B cell (primary cell): ENCODE measurements at regions not wholly inside any gene's neighbourhood (a gene's known extent, or its start where the extent isn't known, plus 50 kb on each side); places are given as distances from the start of the nearest gene placed in this dataset.

Experiments
- EZH2 ChIP-seq: IDR thresholded peaks from 2 replicates; pipeline ENCODE4 v1.6.1; 2012; ENCODE audit warnings: borderline replicate concordance, low read depth, mild to moderate bottlenecking, moderate library complexity, low read length; ENCODE audit not compliant: insufficient read depth, poor library complexity, severe bottlenecking
- TF ChIP-seq, protein P1 (sequence below): fragments of 200-600 bp; IDR thresholded peaks from one replicate; pipeline ENCODE4 v1.8.0; 2022; ENCODE audit warnings: antibody characterized with exemption, mild to moderate bottlenecking

DNA sequence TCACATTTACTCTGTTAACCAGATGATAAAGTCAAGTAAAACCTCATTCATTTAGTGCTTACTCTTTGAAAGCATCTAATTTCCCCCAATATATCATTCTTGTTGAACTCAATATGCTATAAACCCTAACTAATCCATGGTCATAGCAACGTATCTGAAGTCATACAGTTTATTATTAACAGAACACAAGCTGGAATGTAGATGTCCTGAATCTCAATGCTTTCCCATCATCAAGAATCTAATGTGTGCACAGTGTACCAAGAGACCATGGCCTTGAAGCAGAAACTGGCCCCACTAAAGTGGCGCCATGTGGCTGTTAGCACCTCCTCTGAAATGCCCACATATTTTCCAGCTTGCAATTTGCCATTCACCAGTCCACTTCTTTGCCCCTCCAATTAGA lies 245.8 kb downstream of the SOX9 start:
- TF ChIP-seq, protein P1, sequence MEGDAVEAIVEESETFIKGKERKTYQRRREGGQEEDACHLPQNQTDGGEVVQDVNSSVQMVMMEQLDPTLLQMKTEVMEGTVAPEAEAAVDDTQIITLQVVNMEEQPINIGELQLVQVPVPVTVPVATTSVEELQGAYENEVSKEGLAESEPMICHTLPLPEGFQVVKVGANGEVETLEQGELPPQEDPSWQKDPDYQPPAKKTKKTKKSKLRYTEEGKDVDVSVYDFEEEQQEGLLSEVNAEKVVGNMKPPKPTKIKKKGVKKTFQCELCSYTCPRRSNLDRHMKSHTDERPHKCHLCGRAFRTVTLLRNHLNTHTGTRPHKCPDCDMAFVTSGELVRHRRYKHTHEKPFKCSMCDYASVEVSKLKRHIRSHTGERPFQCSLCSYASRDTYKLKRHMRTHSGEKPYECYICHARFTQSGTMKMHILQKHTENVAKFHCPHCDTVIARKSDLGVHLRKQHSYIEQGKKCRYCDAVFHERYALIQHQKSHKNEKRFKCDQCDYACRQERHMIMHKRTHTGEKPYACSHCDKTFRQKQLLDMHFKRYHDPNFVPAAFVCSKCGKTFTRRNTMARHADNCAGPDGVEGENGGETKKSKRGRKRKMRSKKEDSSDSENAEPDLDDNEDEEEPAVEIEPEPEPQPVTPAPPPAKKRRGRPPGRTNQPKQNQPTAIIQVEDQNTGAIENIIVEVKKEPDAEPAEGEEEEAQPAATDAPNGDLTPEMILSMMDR = no peak
- TF ChIP-seq EZH2 = no peak
